Pons (tissue), 1 donor: ENCODE measurements at regions not wholly inside any gene's neighbourhood (a gene's known extent, or its start where the extent isn't known, plus 50 kb on each side); places are given as distances from the start of the nearest gene placed in this dataset.
"Not testable (repeated sequence)": the region's sequence is repeated elsewhere in the genome, so short reads cannot be mapped to it uniquely, and the experiment has no call there.

ENCODE experiments used
- DNase-seq: peaks from one replicate; pipeline ENCODE4 v3.0.0-alpha.2; 2016; ENCODE audit warnings: low spot score

GRCh38 chr1:47491341-47491753, 53.5 kb downstream of the FOXD2 start:
- DNase-seq, result no peak

GRCh38 chr1:47495176-47495713, 57.4 kb downstream of the FOXD2 start:
- DNase-seq, result no peak

- no peak for DNase-seq
Measured at GRCh38 chr1:47498551-47498950, 60.7 kb downstream of the FOXD2 start.

- DNase-seq, result no peak
Measured at GRCh38 chr1:47501069-47501468, 63.2 kb downstream of the FOXD2 start.

GRCh38 chr1:47502746-47503370, 65.0 kb downstream of the FOXD2 start:
- no peak for DNase-seq

GRCh38 chr1:47504840-47505239, 67.0 kb downstream of the FOXD2 start:
- not testable (repeated sequence) for DNase-seq

- no peak for DNase-seq
Measured at GRCh38 chr1:47505267-47505666, 67.4 kb downstream of the FOXD2 start.

- no peak for DNase-seq
Measured at GRCh38 chr1:47506053-47506452, 68.2 kb downstream of the FOXD2 start.

- no peak for DNase-seq
Measured at GRCh38 chr1:47507144-47507543, 69.3 kb downstream of the FOXD2 start.

- no peak for DNase-seq
Measured at GRCh38 chr1:47507881-47508701, 70.2 kb downstream of the FOXD2 start.

GRCh38 chr1:47508702-47509431, 71.0 kb downstream of the FOXD2 start:
- DNase-seq, result no peak

GRCh38 chr1:47510282-47510811, 72.5 kb downstream of the FOXD2 start:
- DNase-seq, result no peak

GRCh38 chr1:47511825-47512224, 74.0 kb downstream of the FOXD2 start:
- DNase-seq, result no peak

GRCh38 chr1:47513393-47513792, 75.5 kb downstream of the FOXD2 start:
- no peak for DNase-seq

GRCh38 chr1:47514229-47514628, 76.4 kb downstream of the FOXD2 start:
- no peak for DNase-seq

GRCh38 chr1:47515164-47515789, 77.4 kb downstream of the FOXD2 start:
- DNase-seq, result no peak

GRCh38 chr1:47517946-47518345, 80.1 kb downstream of the FOXD2 start:
- DNase-seq, result no peak

GRCh38 chr1:47519491-47519890, 81.6 kb downstream of the FOXD2 start:
- no peak for DNase-seq

GRCh38 chr1:47519971-47520370, 82.1 kb downstream of the FOXD2 start:
- DNase-seq, result no peak

GRCh38 chr1:47521034-47521881, 83.4 kb downstream of the FOXD2 start:
- no peak for DNase-seq
